GM18520 (cell line): ENCODE measurements at regions not wholly inside any gene's neighbourhood (a gene's known extent, or its start where the extent isn't known, plus 50 kb on each side); places are given as distances from the start of the nearest gene placed in this dataset.
"Not testable (repeated sequence)": the region's sequence is repeated elsewhere in the genome, so short reads cannot be mapped to it uniquely, and the experiment has no call there.

Experiments
- ATAC-seq: cut with Tn5 transposase; IDR thresholded peaks from one replicate; pipeline ENCODE4 v1.9.1; 2021; ENCODE audit not compliant: unreplicated experiment

DNA sequence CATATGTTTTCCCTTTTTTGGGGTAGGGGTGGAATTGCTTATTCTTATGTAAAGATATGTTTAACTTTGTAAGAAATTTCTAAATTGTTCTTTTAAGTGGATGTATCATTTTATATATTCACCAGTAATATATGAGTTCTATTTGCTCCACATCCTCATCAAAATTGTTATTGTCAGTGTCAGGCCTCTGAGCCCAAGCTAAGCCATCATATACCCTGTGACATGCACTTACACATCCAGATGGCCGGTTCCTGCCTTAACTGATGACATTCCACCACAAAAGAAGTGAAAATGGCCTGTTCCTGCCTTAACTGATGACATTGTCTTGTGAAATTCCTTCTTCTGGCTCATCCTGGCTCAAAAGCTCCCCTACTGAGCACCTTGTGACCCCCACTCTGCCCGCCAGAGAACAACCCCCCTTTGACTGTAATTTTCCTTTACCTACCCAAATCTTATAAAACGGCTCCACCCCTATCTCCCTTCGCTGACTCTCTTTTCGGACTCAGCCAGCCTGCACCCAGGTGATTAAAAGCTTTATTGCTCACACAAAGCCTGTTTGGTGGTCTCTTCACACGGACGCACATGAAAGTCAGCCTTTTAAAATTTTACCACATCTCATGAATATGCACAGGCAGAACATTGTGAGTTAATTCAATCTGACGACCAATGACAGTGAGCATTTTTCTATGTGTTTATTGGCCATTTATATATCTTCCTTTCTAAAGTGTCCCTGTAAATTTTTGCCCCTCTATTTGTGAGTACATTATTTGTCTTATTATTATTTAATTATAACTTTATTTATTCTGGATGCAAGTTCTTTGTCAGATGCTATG is 176.8 kb downstream of the CDC14C start:
- not testable (repeated sequence) for ATAC-seq

DNA sequence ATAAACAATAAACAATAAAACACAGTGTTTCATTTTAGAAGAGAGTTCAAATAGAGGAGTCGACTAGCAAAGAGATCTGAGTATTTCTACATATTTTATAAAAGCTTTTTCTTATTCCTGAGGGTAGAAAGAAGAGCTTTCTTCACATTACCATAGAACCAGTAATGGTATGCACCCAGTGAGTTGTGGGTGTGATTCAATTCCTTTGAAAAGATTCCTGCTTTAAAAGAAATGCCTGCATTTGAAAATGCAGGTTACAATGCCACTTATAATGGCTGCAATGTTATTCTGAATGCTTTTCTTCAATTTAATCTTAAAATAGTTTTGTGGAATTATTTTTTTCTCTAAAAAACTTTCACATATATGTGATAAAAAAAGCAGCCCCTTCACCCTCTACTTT is 178.1 kb downstream of the CDC14C start:
- no peak for ATAC-seq

DNA sequence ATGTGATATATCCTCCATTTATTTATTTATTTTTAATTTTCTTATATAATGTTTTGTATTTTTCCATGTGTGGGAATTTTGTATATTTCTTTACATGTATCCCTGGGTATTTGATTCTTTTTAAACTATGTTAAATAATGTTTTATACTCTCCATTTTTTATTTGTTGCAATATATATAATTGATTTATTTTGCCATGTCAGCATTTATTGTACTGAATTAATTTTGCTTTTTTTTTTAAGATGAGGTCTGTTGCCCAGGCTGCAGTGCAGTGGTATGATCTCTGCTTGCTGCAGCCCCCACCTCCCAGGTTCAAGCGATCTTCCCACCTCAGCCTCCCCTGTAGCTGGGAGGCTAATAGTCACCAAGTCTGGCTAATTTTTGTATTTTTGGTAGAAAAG is 187.4 kb downstream of the CDC14C start:
- no peak for ATAC-seq

DNA sequence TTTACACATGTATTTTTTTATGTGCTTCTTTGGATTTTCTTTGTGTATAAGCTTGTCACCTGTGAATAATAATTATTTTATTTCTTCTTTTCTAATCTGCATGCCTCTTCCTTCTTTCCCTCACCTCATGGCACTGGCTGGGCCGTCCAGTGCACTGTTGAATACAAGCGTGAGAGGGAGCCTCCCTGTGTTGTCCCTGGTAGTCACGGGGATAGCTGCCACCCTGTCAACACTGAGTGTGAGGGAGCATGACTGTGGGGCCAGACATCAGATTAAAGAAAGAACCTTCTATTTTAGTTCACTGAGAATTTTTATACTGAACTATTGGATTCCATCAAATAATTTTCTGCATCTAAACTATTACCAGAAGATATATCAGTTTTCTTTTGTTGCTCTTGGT is 187.9 kb downstream of the CDC14C start:
- no peak for ATAC-seq

DNA sequence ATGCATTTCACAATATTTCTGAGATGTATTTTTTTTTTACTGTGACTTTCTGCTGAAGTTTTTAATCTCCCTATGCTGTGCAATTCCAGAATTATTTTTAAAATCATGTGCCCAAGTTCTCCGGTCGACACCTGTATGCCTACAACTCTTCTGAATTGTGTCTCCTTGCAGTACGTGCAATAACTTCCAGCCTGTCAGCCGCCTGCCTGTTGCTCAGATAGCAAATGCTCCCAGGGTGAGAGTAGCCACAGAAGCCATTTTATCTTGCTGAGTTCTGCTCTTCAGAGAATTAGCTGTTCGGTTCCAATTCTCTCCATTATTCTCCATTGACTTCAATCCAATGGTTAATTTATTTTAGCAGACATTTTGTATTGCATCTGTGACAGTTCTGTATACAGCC is 188.3 kb downstream of the CDC14C start:
- no peak for ATAC-seq

DNA sequence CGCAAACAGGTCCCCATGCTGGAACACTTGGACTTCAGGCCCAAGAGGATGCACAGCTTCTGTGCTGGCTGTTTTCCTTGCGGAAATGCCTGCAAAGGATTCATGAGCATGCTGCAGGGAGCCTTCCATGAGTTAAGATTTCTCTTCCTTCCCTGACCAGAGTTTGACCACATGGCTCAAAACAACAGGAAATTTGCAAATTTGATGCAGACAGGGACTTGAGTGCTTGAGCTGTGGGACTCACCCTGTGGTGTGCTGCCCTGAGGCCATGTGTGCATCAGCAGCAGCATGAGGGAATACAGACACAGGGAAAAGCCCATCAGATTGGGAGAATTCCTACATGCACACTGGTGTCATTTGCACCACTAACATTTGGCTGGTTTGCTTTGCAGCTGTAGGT is 195.4 kb downstream of the CDC14C start:
- ATAC-seq: no peak

DNA sequence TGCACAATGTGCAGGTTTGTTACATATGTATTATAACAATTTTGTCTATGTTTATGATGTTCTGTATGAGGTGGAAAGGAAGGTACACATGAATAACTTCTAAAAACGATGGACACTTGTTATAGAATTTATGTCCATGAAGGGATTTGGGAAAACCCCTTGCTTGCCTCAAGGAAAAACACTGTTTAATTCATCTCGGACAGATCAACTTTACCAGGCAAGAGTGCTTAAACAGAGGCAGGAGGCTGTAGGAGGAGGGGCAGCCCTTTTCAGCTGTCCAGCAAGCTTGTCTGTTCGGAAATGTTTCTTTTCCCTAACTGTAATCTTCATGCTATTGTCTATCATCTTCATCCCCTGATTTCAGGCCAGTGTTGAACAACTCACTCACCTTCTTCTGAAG is 200.9 kb downstream of the CDC14C start:
- ATAC-seq: no peak

DNA sequence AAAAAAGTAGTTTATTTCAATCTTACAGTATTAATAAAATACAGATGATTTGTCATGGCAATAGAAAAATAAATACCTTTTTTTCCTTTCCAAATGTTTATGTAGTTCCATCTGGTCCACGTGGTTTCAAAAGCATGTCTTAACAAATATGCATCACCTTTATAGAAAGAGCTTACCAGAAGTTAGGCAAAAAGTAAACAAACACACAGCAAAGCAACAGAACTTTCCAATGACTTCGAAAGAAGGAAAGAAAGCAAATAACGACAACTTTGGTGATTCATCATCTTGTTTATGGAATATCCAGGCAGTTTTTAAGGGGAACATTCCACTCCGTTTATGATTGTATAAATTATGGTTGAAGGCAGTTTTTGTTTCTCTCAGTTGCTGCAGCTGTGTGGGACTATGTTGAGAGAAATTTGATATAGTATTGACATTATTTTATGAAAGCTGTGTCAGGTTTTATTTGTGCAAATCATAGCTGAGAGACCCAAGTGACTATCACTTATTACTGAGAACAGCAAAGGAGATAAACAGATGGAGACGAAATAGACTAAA is 203.1 kb downstream of the CDC14C start:
- no peak for ATAC-seq

DNA sequence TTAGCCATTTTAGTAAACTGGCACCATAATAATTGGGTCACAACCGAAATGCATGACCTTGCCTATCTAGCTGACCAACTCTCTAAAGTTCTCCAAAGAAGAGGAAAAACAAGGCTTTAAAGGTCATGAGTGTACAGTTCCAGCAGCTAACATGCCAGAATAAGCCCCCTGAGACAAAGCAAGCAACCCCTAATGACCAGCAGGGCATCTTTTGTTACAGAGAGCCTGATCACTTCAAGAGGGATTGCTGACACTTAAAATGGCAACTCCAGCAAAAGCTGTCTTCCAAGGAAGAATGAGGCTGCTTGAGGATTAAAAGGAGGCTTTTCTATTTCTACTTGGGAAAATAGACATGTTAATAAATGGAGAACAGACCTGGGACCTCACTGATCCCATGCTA is 213.6 kb downstream of the CDC14C start:
- no peak for ATAC-seq

DNA sequence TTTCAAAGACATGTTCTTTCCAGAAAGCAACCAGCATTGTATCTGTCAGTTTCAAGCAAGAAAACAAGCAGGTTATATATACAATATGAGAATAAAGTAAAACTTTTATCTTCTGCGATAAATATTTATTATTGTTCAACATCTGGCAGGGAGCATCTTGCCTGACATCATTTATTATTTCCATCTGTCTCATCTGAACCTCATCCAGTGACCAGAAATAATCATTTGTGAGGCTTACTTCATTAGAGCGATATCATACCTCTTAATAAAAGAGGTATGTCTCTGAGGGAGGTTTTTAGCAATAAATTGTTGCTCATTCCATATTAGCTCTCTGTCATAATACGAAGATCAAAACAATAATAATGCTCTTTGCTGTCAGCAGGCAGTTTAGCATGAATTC is 226.1 kb downstream of the CDC14C start:
- no peak for ATAC-seq

DNA sequence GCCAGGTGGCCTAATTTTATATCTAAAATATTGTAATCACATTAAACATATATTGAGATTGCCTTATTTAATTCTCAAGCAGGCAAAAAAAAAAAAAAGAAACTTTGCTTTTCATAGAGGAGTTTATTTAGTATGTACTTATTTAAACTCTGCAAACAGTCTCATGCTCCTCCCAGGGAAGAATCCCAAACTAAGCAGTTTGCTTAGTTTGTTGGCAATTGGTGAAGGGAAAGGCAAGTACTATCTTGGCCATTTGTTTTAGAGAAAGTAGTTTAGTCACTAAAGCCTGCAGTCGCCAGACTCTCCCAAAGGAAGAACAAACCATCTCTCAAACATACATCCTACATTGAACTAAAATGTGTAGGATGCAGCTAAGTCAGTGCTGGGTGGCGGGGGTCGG is 226.8 kb downstream of the CDC14C start:
- no peak for ATAC-seq

DNA sequence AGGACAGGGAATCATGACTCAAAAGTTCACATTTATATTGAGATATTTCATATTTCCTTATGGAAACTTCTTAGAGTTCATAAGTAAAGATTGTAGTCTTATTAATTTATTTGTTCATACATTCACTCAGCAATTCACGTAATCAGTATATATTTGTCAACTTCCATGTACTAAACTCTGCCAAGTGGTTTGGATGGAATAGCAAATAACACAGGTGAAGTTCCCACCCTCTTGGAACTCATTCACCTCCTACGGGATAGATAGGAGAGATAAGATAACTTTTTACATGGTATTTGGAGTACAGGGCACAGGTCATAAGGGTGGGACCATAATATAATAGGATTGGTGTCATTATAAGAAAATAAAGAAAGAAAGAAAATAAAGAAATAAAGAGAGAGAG is 234.0 kb downstream of the CDC14C start:
- ATAC-seq: no peak

DNA sequence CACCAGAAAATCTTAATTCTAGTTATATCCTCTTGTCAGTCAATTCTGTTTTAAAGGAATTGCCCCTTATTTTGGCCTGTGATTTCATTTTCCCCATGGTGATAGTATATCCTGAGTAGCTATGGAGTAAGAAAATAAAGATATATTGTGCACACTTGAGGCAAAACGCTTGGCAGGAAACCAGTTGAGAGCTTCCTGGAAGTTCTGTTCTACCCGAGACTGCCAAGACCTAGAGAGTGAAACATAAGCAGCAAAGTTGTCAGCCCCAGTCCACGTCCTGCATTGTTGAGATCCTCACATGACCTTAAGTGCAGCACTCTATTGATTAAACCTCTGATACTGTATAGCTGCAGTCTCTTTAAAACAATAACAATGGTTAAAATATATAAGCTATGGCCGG is 235.2 kb downstream of the CDC14C start:
- no peak for ATAC-seq

DNA sequence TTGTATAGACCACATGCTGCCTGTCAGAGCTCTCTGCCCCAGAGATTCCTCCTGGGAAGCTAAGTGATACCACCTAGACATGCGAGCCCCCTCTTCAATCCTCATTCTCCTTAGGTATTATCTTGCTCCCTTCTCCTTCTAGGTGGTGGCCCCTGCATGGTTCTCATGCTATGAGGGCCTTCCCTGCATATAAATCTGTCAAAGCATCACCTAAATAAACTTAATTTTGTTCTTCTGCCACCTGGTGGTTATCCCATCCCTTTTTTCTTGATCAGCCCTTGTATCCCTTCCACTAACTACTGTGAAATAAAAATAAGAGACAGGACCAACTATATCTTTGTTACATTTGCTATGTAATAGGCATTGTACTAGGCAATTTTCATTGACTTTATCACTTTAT is 242.1 kb downstream of the CDC14C start:
- no peak for ATAC-seq

DNA sequence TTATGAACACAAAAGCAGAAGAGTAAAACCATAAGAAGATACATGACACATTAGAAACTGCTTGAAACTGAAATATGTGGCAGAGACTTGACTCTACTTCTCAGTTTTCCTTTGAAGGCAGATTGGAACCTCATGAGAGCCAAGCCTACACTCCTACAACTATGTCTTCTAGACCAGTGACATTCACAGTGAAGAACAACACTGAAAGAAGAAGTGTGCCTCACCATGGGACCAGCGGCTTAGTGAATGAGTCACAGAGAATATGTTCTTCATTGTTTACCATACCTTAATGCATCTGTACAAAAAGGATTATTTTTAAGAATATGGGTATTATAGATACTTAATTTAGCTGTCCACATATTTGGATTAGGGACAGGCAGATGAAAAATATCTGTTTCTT is 248.3 kb downstream of the CDC14C start:
- ATAC-seq: no peak

DNA sequence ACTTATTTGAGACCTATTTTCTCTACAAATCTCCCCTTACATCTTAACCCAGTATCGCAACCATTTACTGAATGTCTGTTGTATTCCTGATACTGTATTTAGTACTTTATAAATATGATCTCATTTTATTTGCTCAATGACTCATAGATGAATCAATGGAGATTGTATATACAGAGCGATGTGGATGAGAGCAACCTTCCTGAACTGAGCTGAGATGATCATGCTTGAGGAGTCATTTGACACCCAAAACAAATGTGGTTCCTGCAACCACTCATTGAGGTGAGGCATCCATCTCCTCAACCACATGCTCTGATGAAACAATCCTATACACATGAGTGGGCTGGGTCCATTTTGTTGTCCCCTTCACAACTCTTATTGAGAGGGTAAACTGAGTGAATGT is 250.0 kb downstream of the CDC14C start:
- no peak for ATAC-seq

DNA sequence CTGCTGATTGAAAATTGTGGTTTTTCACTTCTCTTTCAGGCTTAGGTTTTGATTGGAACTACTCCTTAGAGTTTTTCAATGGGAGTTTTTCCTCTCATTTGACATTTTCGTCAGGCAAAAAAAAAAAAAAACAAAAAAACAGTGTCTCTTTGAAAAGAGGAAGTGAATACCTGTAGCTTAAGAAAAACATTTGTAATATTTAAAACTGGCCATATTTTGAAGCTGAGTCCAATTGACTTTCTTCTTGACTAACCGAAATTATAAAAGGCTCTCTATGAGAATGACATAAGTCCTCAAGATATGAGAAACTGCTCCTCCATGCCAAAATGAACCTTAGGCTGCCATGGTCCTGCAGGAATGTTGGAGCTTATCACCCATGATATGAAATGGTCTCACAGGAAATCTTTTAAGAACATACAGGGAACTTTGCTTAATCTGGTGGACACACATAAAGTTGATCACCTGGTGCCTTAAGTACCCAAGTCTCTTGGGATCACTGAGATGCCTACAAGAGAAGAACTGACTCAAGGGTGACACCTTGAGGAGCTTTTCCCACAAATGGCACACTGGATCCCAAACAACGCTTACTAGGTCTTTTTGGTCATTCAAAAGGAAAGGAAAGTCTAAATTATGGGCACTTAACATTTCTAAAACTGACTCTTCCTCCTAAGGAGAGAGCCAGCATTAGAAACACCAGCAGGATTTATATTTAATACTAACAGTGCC is 263.4 kb downstream of the CDC14C start:
- ATAC-seq: no peak

DNA sequence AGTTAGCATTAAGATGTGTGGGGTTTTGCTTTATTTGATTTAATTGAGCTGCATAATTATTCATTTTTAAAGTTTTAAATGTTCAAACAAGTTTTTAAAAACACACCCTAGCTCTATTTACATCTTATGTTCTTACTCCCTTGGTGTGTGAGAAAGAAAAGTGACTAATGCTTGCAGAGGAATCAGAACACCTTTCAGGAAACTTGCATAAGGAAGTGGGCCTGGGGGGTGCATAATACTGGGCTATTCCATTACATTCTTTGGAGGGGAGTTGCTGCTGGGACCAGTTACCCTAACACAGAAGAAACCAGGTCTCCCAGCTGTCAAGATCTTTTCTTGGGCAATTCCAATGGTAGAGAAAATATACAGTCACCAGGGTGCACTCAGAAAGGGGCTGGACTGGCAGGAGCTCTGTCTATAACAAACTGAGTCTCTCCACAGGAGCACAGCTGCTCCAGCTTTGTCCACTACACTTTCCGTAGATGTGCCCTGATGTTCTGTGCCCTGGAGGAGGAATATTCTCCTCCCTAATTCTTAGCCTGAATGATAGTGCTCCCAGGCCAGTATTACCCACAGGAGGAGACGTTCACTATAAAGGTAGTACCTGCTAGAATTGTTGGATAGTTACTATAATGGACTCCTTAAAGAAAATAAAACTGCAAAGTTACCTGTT is 304.2 kb downstream of the CDC14C start:
- no peak for ATAC-seq

DNA sequence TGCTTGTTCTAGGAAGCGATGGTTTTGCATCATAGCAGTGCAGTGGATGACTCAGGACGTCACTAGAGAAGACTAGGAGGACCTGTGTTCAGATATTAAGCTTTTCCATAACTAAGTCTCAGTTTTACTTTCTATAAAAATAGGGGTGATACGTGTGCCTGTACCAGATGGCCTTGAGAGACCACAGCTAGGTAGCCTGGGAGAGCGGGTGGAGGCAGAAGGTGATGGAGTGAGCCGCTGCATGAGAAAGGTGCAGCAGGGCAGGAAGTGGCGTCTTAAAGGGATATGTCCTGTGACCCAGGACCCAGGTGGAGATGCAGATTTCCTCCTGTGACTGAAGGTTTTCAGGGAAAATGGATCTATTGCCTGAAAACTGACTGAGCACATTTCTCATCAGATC is 304.9 kb downstream of the CDC14C start:
- no peak for ATAC-seq

DNA sequence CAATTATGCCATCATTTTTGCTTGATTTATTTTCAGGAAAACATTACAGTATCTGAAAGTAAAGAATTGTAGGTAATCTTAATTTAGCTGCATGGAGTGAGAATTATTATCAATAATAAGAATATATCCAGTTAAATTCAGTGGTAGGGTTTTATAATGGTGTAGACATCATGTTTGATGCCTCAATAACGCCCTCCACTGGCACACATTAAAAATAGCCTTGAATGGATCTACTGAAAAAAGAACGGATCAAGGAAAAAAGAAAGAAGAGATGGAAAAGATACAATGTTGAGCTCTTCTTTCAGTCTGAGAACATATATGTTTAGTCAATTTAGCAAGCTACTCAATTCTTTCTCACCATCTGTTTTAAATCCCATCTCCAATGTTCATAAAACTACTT is 319.2 kb downstream of the CDC14C start:
- ATAC-seq: no peak

DNA sequence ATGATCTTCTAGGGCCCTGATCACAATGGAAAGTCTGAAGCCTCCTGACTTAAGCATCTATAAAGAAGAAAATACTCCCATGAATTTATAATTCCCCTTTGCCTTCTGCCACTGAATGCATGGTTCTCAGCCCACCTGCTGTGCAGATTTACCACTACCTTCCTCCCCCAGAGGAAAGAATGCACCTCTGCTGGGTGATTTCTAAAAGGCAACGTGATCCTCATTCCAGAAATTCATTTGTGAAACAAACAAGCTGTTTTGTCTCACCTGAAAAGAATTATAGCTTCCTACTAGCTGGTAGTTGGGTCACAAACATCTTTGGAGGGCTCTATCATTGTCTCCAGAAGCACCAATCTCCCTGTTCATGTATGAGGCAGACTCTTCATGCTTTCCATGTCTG is 320.2 kb downstream of the CDC14C start:
- ATAC-seq: no peak

DNA sequence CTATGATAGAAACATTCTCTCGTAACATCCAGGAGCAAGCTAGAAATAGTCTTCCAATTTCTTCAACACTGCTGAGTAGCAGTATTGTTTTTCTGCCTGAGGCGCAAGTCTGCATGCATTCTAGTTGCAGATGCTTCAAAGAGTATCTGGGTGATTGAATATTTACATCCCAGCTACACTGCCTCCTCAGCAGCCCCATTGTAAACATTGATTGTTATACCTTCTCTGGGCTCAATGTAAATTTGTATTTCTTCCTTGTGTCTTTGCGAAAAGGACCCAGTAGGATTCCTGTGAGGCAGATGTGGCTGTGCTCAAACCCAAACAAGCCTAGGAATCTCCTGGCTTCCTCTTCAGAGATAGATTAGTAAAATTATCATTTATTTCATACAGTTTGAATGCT is 320.7 kb downstream of the CDC14C start:
- ATAC-seq: no peak
